RWPE1 (cell line): ENCODE measurements at regions not wholly inside any gene's neighbourhood (a gene's known extent, or its start where the extent isn't known, plus 50 kb on each side); places are given as distances from the start of the nearest gene placed in this dataset.

Experiments
- CTCF ChIA-PET: fragments of 350-600 bp; sonication (Branson Sonifier 250); formaldehyde crosslinking; extraction: SDS; loops from one replicate; lab custom pipeline; 2021; lab: Yijun Ruan, JAX
- POLR2A ChIA-PET: fragments of 400-600 bp; formaldehyde crosslinking; extraction: SDS; loops from one replicate; lab custom pipeline; 2020; ENCODE audit warnings: antibody characterized with exemption; ENCODE audit not compliant: low non-redundant PET; lab: Yijun Ruan, JAX
- DNase-seq: peaks from one replicate; pipeline ENCODE4 v3.0.0; 2012; ENCODE audit warnings: low spot score
- H3K27ac ChIP-seq: fragments of 450-650 bp; 2 replicates; pipeline ENCODE4 v1.5.1; 2017
- CTCF ChIP-seq: fragments of 450-650 bp; conservative IDR thresholded peaks from 2 replicates; pipeline ENCODE4 v1.5.1; 2017; ENCODE audit warnings: low read depth, mild to moderate bottlenecking

GRCh38 chr12:97200181-97200580 is 262.4 kb upstream of the RMST start:
- DNase-seq = no peak
- H3K27ac ChIP-seq = no peak overlapping the region
- TF ChIP-seq CTCF = no peak
- CTCF ChIA-PET = no interaction called here
- POLR2A ChIA-PET = no interaction called here

- ChIA-PET CTCF (interaction anchor here (0.5 kb wide), 1 partner anchor 142 kb away, joined by 3 read pairs; no protein-coding TSS in a partner anchor), POLR2A (no interaction called here)
- no peak overlapping the region for H3K27ac ChIP-seq
- TF ChIP-seq CTCF = no peak
- DNase-seq = no peak
Observed at GRCh38 chr12:97203408-97203807, 259.2 kb upstream of the RMST start.

- ChIA-PET POLR2A (no interaction called here), CTCF (no interaction called here)
- TF ChIP-seq CTCF = no peak
- no peak for DNase-seq
- H3K27ac ChIP-seq = no peak overlapping the region
Observed at GRCh38 chr12:97209997-97210396, 252.6 kb upstream of the RMST start.

GRCh38 chr12:97211416-97211930 is 251.1 kb upstream of the RMST start:
- ChIA-PET CTCF (interaction anchor here (0.5 kb wide), 1 partner anchor 575 kb away, joined by 5 read pairs; no protein-coding TSS in a partner anchor), POLR2A (no interaction called here)
- no peak for TF ChIP-seq CTCF
- no peak for DNase-seq
- no peak overlapping the region for H3K27ac ChIP-seq

- CTCF ChIA-PET = no interaction called here
- POLR2A ChIA-PET = no interaction called here
- no peak for TF ChIP-seq CTCF
- no peak overlapping the region for H3K27ac ChIP-seq
- no peak for DNase-seq
Observed at GRCh38 chr12:97216848-97217247, 245.8 kb upstream of the RMST start.

- no peak for DNase-seq
- H3K27ac ChIP-seq = no peak overlapping the region
- ChIA-PET CTCF (interaction anchor here (0.5 kb wide), 1 partner anchor 1775 kb away, joined by 4 read pairs; no protein-coding TSS in a partner anchor), POLR2A (no interaction called here)
- no peak for TF ChIP-seq CTCF
Observed at GRCh38 chr12:97222391-97222790, 240.2 kb upstream of the RMST start.

GRCh38 chr12:97223419-97223818 is 239.2 kb upstream of the RMST start:
- DNase-seq = no peak

More at GRCh38 chr12:97223419-97223818, 239.2 kb upstream of the RMST start:
- H3K27ac ChIP-seq = no peak overlapping the region
- POLR2A ChIA-PET = no interaction called here
- CTCF ChIA-PET = no interaction called here
- no peak for TF ChIP-seq CTCF
